PC-3 (cell line): ENCODE measurements at regions not wholly inside any gene's neighbourhood (a gene's known extent, or its start where the extent isn't known, plus 50 kb on each side); places are given as distances from the start of the nearest gene placed in this dataset.

Source experiments
- CTCF ChIP-seq: fragments of 300-600 bp; sonication (generic); conservative IDR thresholded peaks from 2 replicates; pipeline ENCODE4 v1.5.1; 2017; ENCODE audit warnings: antibody characterized with exemption, low read depth, mild to moderate bottlenecking, low read length
- EZH2phosphoT487 ChIP-seq: fragments of 300-600 bp; sonication (generic); IDR thresholded peaks from 2 replicates; pipeline ENCODE4 v1.6.1; 2018; ENCODE audit warnings: mild to moderate bottlenecking, antibody characterized with exemption, low read length, borderline replicate concordance

GRCh38 chr6:89021629-89022028, 58.2 kb upstream of the RNGTT start:
- TF ChIP-seq CTCF (no peak), EZH2phosphoT487 (no peak)
